ENCODE measurements at regions not wholly inside any gene's neighbourhood (a gene's known extent, or its start where the extent isn't known, plus 50 kb on each side); places are given as distances from the start of the nearest gene placed in this dataset.

DNA sequence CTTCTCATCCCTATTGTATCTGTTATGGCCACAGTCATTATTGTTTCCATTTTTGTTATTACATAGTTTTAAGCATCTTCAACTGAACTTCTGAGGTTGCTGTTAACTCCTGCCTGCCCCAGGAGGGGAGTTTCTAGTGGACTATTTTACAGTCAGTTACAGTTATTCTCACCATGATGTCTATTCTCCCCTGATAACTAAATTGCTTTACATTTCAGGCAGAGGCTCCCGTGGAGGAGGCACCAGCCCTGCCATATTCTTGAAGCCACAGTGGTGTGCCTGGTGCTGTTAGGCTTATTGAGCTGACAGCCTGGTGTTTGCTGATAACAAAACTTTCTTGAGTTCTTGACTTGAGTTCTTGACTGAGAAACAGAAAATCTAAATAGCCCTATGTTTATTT, 256.4 kb downstream of the TFCP2L1 start:
- H3K4me3 ChIP-seq (ENCODE audit: low read depth, low read length), result no peak overlapping the region
- no peak overlapping the region for H3K27ac ChIP-seq
- H3K36me3 ChIP-seq, result no peaks in the 10 kb centered on the region
- TF ChIP-seq, protein P1, sequence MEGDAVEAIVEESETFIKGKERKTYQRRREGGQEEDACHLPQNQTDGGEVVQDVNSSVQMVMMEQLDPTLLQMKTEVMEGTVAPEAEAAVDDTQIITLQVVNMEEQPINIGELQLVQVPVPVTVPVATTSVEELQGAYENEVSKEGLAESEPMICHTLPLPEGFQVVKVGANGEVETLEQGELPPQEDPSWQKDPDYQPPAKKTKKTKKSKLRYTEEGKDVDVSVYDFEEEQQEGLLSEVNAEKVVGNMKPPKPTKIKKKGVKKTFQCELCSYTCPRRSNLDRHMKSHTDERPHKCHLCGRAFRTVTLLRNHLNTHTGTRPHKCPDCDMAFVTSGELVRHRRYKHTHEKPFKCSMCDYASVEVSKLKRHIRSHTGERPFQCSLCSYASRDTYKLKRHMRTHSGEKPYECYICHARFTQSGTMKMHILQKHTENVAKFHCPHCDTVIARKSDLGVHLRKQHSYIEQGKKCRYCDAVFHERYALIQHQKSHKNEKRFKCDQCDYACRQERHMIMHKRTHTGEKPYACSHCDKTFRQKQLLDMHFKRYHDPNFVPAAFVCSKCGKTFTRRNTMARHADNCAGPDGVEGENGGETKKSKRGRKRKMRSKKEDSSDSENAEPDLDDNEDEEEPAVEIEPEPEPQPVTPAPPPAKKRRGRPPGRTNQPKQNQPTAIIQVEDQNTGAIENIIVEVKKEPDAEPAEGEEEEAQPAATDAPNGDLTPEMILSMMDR (IDR thresholded peaks at IDR 0.05; ENCODE audit: low read depth, low read length), result no peak
- no peaks in the 10 kb centered on the region for H3K27me3 ChIP-seq (ENCODE audit: insufficient read depth, low read depth, severe bottlenecking)
- no peaks in the 10 kb centered on the region for H3K9me3 ChIP-seq (ENCODE audit: severe bottlenecking)
- no peak for DNase-seq

DNA sequence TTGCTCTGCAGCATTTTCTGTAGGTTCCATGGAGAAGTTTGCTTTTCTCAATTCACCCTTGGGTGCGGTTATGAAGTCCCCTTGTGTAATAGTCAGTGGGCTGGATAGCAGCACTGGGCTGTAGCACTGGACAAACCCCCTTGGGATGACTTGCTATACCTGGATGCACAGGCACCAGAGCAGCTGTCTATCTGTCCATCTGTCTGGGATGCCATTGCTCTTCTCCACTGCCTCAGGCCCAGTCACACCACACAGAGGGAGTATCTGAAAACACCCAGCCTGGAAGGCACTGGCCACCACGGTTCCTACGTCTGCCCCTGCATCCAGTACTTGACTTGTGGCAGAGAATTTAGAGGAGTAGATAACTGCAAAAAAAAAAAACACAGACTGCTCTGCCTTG, 254.5 kb downstream of the TFCP2L1 start:
- TF ChIP-seq, protein P1 (IDR thresholded peaks at IDR 0.05; ENCODE audit: low read depth, low read length), result no peak
- no peaks in the 10 kb centered on the region for H3K27me3 ChIP-seq (ENCODE audit: insufficient read depth, low read depth, severe bottlenecking)

DNA sequence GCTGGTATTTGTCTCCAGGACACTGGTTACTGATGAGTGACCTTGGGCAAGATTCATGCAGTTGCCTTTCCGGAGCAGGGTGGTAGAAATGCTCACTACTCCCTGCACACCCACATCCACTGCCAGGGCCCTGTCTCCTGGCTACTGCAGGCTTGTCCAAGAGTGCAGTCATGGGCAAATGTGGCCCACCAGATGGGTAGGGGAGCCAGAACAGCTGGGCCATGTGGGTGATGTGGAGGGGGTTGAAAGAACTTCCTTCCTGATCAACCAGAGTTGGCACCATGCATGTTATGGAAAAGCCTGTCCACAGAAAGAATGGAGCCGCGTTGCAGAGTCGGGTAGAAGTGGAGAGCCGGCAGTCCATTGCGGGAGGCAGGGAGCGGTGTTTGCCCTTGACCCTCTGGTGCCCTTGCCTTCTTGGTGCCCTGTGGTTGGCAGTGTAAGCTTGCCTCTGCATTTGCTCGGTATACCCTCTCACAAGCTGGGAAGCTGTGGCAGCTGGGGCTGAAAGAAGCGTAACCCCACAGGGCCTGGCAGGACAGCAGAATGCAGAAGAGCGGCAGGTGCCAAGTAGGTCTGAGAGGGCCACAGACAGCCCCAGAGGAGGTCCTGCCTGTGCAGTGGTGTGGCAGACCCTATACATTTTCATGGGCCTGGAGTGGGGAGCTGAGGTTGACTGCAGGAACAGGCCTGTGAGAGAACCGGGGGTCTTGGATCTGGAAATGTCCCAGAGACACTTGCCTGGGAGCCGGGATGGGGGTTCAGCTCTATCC, 253.2 kb downstream of the TFCP2L1 start:
- H3K27me3 ChIP-seq (ENCODE audit: insufficient read depth, low read depth, severe bottlenecking), result no peaks in the 10 kb centered on the region
- H3K36me3 ChIP-seq, result no peaks in the 10 kb centered on the region
- H3K27ac ChIP-seq, result no peak overlapping the region
- TF ChIP-seq, protein P1 (IDR thresholded peaks at IDR 0.05; ENCODE audit: low read depth, low read length), result no peak
- no peaks in the 10 kb centered on the region for H3K9me3 ChIP-seq (ENCODE audit: severe bottlenecking)
- H3K4me3 ChIP-seq (ENCODE audit: low read depth, low read length), result no peak overlapping the region
- no peak for DNase-seq

More for the DNA sequence above, 254.5 kb downstream of the TFCP2L1 start:
- Histone ChIP-seq H3K4me3 (ENCODE audit: low read depth, low read length) (no peak overlapping the region), H3K9me3 (ENCODE audit: severe bottlenecking) (no peaks in the 10 kb centered on the region), H3K27ac (no peak overlapping the region), H3K36me3 (no peaks in the 10 kb centered on the region)
- DNase-seq, result no peak

DNA sequence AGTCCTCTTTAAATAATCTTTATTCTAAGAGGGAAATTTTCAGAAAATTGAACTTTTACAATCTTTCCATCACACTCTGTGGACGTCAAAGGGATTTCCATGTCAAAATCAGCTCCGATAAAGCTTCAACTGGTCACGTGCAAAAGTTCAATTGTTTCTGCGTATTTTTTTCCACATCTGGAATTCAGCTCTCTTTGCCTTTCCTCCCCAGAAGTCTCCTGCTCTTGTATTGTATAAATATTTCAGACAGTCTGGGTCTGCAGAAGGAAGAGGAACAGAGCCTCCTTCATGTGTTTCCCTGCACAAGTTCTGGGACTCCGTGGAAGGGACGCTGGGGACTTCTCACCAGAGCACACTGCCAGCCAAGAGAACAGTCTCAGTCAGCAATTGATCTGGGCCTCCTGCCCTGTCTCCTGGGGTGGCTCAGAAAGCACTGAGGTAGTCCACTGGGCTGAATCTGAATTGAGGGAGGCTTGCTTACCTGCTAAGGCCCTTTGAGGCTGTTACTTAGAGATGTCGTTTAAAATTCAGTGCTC, 251.5 kb downstream of the TFCP2L1 start:
- DNase-seq, result no peak
- no peaks in the 10 kb centered on the region for H3K9me3 ChIP-seq (ENCODE audit: severe bottlenecking)
- no peaks in the 10 kb centered on the region for H3K36me3 ChIP-seq
- TF ChIP-seq, protein P1 (IDR thresholded peaks at IDR 0.05; ENCODE audit: low read depth, low read length), result no peak
- no peaks in the 10 kb centered on the region for H3K27me3 ChIP-seq (ENCODE audit: insufficient read depth, low read depth, severe bottlenecking)
- no peak overlapping the region for H3K27ac ChIP-seq
- H3K4me3 ChIP-seq (ENCODE audit: low read depth, low read length), result no peak overlapping the region

DNA sequence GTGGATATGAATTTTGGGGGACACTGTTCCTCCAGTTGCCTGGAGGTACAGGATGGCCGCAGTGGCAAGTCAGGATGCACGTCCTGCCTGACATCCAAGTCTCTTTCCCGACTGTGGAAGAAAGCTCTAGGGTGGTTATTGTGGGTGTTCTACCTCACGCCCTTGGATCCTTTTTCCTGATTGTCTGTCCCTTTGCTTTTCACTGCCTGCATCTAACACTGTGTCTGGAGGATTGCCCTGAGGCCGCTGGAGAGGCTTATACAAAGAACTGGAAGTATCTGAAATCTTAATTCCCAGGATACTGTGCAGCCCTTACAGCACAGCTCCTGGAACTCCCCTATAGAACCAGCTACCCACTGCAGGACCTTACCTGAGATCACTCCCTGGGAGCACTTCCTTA, 250.5 kb downstream of the TFCP2L1 start:
- TF ChIP-seq, protein P1 (IDR thresholded peaks at IDR 0.05; ENCODE audit: low read depth, low read length), result no peak
- no peaks in the 10 kb centered on the region for H3K9me3 ChIP-seq (ENCODE audit: severe bottlenecking)
- no peak overlapping the region for H3K27ac ChIP-seq
- H3K4me3 ChIP-seq (ENCODE audit: low read depth, low read length), result no peak overlapping the region
- H3K36me3 ChIP-seq, result no peaks in the 10 kb centered on the region
- DNase-seq, result no peak
- H3K27me3 ChIP-seq (ENCODE audit: insufficient read depth, low read depth, severe bottlenecking), result no peaks in the 10 kb centered on the region
